ENCODE measurements at regions not wholly inside any gene's neighbourhood (a gene's known extent, or its start where the extent isn't known, plus 50 kb on each side); places are given as distances from the start of the nearest gene placed in this dataset.

DNA sequence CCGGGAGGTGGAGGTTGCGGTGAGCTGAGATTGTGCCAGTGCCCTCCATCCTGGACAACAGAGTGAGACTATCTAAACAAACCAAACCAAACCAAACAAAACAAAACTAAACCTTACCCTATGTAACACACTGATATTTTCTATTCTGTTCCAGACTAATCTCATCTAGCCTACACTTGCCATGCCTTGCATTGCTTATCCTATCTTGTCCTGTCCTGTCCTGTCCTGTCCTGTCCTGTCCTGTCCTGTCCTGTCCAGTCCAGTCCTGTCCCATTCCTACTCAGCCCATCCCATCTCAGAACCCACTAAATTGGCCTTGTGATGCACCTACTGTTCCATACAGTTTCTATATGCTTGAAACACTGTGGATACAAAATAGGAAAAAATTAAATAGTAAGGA, 64.7 kb upstream of the HDAC9 start:
- TF ChIP-seq, protein P1, sequence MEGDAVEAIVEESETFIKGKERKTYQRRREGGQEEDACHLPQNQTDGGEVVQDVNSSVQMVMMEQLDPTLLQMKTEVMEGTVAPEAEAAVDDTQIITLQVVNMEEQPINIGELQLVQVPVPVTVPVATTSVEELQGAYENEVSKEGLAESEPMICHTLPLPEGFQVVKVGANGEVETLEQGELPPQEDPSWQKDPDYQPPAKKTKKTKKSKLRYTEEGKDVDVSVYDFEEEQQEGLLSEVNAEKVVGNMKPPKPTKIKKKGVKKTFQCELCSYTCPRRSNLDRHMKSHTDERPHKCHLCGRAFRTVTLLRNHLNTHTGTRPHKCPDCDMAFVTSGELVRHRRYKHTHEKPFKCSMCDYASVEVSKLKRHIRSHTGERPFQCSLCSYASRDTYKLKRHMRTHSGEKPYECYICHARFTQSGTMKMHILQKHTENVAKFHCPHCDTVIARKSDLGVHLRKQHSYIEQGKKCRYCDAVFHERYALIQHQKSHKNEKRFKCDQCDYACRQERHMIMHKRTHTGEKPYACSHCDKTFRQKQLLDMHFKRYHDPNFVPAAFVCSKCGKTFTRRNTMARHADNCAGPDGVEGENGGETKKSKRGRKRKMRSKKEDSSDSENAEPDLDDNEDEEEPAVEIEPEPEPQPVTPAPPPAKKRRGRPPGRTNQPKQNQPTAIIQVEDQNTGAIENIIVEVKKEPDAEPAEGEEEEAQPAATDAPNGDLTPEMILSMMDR (IDR thresholded peaks at IDR 0.05; ENCODE audit: extremely low read depth in 1 of 2, insufficient read depth in 1 of 2, low read depth in 1 of 2, low read length in 2 of 2): no peak
- TF ChIP-seq FOS (IDR thresholded peaks at IDR 0.05; ENCODE audit: borderline replicate concordance, insufficient read depth, low read length) (no peak), POLR2A (IDR thresholded peaks at IDR 0.05; ENCODE audit: low read depth, low read length) (no peak)

All from endothelial cell of umbilical vein (primary cell).